Smooth muscle cell (in vitro differentiated cells): ENCODE measurements at regions not wholly inside any gene's neighbourhood (a gene's known extent, or its start where the extent isn't known, plus 50 kb on each side); places are given as distances from the start of the nearest gene placed in this dataset.

Source experiments
- DNase-seq: peaks from one replicate; lab custom pipeline; 2025; ENCODE audit not compliant: unreplicated experiment; lab: John Stamatoyannopoulos, UW
- H2AFZ ChIP-seq: fragments of 200-600 bp; sonication (generic); 2 replicates; pipeline ENCODE4 v1.6.0; 2016; ENCODE audit warnings: antibody characterized with exemption, low read depth, mild to moderate bottlenecking
- H3F3A ChIP-seq: fragments of 200-600 bp; sonication (generic); 2 replicates; pipeline ENCODE4 v1.6.0; 2017; ENCODE audit warnings: antibody characterized with exemption, low read depth
- H3K27ac ChIP-seq: fragments of 200-600 bp; sonication (generic); 2 replicates; pipeline ENCODE4 v1.5.1; 2016; ENCODE audit warnings: low read depth, mild to moderate bottlenecking
- H3K27me3 ChIP-seq: fragments of 200-600 bp; sonication (generic); 2 replicates; pipeline ENCODE4 v1.6.1; 2016; ENCODE audit warnings: low read depth, mild to moderate bottlenecking
- H3K36me3 ChIP-seq: fragments of 200-600 bp; sonication (generic); 2 replicates; pipeline ENCODE4 v1.5.1; 2016; ENCODE audit warnings: low read depth
- H3K4me1 ChIP-seq: fragments of 200-600 bp; sonication (generic); 2 replicates; pipeline ENCODE4 v1.5.1; 2016; ENCODE audit warnings: low read depth
- H3K4me2 ChIP-seq: fragments of 200-600 bp; sonication (generic); 2 replicates; pipeline ENCODE4 v1.6.0; 2016; ENCODE audit warnings: mild to moderate bottlenecking
- H3K4me3 ChIP-seq: fragments of 200-600 bp; sonication (generic); 2 replicates; pipeline ENCODE4 v1.5.1; 2016; ENCODE audit warnings: mild to moderate bottlenecking
- H3K79me2 ChIP-seq: fragments of 200-600 bp; sonication (generic); 2 replicates; pipeline ENCODE4 v1.6.0; 2016; ENCODE audit warnings: low read depth, mild to moderate bottlenecking
- H3K9ac ChIP-seq: fragments of 200-600 bp; sonication (generic); 2 replicates; pipeline ENCODE4 v1.6.0; 2016; ENCODE audit warnings: low read depth
- H3K9me3 ChIP-seq: fragments of 200-600 bp; sonication (generic); replicated peaks from 2 replicates; pipeline ENCODE4 v1.5.1; 2016; ENCODE audit warnings: low read depth
- H4K20me1 ChIP-seq: fragments of 200-600 bp; sonication (generic); 2 replicates; pipeline ENCODE4 v1.6.0; 2016; ENCODE audit warnings: low read depth
- CTCF ChIP-seq: fragments of 200-600 bp; sonication (generic); IDR thresholded peaks from 2 replicates; pipeline ENCODE4 v1.5.1; 2017; ENCODE audit warnings: borderline replicate concordance, mild to moderate bottlenecking, antibody characterized with exemption; ENCODE audit not compliant: insufficient read depth, poor library complexity, severe bottlenecking
- WGBS: methylation state at CpG from one replicate; pipeline ENCODE4 v1.1.7; 2016; ENCODE audit warnings: low lambda C conversion rate; 5-methylcytosine and 5-hydroxymethylcytosine counted together

- Histone ChIP-seq H3K9ac (no peak overlapping the region), H3F3A (no peaks in the 10 kb centered on the region), H3K4me2 (no peak overlapping the region), H3K36me3 (no peaks in the 10 kb centered on the region), H2AFZ (no peak overlapping the region), H3K27ac (no peak overlapping the region), H3K79me2 (no peaks in the 10 kb centered on the region), H3K4me1 (peaks cover 15% of the 10 kb centered on the region), H3K9me3 (no peaks in the 10 kb centered on the region), H4K20me1 (no peaks in the 10 kb centered on the region), H3K4me3 (no peak overlapping the region), H3K27me3 (no peaks in the 10 kb centered on the region)
- TF ChIP-seq CTCF: no peak
- DNase-seq: no peak
- 91% methylated on average over 6 of the region's 6 CpGs for WGBS
Measured at GRCh38 chr7:156025675-156026074, 213.4 kb upstream of the SHH start.

- peaks cover 15% of the 10 kb centered on the region for H3K4me1 ChIP-seq
- H3K27me3 ChIP-seq: no peaks in the 10 kb centered on the region
Measured at GRCh38 chr7:156024201-156024600, 211.9 kb upstream of the SHH start.

GRCh38 chr7:156022483-156023459, 210.5 kb upstream of the SHH start:
- no peak overlapping the region for H3K27ac ChIP-seq
- H3F3A ChIP-seq: no peaks in the 10 kb centered on the region
- H3K27me3 ChIP-seq: no peaks in the 10 kb centered on the region
- DNase-seq: no peak
- H4K20me1 ChIP-seq: no peaks in the 10 kb centered on the region
- WGBS: 89% methylated on average over 25 of the region's 26 CpGs
- no peaks in the 10 kb centered on the region for H3K9me3 ChIP-seq
- no peak overlapping the region for H2AFZ ChIP-seq
- no peaks in the 10 kb centered on the region for H3K36me3 ChIP-seq
- H3K4me2 ChIP-seq: no peak overlapping the region
- no peak for TF ChIP-seq CTCF
- peaks cover 11% of the 10 kb centered on the region for H3K4me1 ChIP-seq
- no peak overlapping the region for H3K9ac ChIP-seq
- H3K4me3 ChIP-seq: no peak overlapping the region
- H3K79me2 ChIP-seq: no peaks in the 10 kb centered on the region

More at GRCh38 chr7:156024201-156024600, 211.9 kb upstream of the SHH start:
- Histone ChIP-seq H3F3A (no peaks in the 10 kb centered on the region), H3K9ac (no peak overlapping the region), H3K36me3 (no peaks in the 10 kb centered on the region), H3K4me3 (no peak overlapping the region), H3K27ac (no peak overlapping the region), H3K79me2 (no peaks in the 10 kb centered on the region), H2AFZ (no peak overlapping the region), H3K4me2 (no peak overlapping the region), H3K9me3 (no peaks in the 10 kb centered on the region), H4K20me1 (no peaks in the 10 kb centered on the region)
- DNase-seq: no peak
- no peak for TF ChIP-seq CTCF
- 84% methylated on average over 7 of the region's 7 CpGs for WGBS

- Histone ChIP-seq H3F3A (no peaks in the 10 kb centered on the region), H3K27ac (no peak overlapping the region), H3K4me3 (no peak overlapping the region), H3K79me2 (no peaks in the 10 kb centered on the region), H3K27me3 (no peaks in the 10 kb centered on the region), H3K36me3 (no peaks in the 10 kb centered on the region), H4K20me1 (no peaks in the 10 kb centered on the region), H3K4me2 (no peak overlapping the region), H3K9me3 (no peaks in the 10 kb centered on the region), H2AFZ (no peak overlapping the region), H3K4me1 (no peaks in the 10 kb centered on the region), H3K9ac (no peak overlapping the region)
- WGBS: 87% methylated on average over 9 of the region's 9 CpGs
- TF ChIP-seq CTCF: no peak
- DNase-seq: no peak
Measured at GRCh38 chr7:156021471-156021870, 209.2 kb upstream of the SHH start.
